ENCODE measurements at regions not wholly inside any gene's neighbourhood (a gene's known extent, or its start where the extent isn't known, plus 50 kb on each side); places are given as distances from the start of the nearest gene placed in this dataset.

DNA sequence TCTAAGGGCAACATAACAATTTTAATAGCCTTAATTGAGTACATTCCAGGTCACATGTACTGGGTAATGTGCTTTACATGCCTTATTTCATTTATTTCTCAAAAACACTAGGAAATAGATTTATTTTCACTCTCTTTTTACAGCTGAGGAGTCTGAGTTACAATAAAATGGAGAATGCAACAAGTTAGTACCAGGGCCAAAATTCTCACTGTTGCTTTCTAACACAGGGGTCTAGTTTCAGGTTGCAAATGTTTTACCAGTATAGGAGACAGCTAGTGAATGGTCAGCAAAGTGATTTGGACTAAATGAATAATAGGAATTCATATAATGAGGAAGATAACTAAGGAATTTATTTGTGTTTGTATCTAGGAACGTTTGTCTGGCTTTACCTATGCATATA is 137.3 kb downstream of the RASSF9 start:
- TF ChIP-seq EZH2 (IDR thresholded peaks at IDR 0.05; ENCODE audit: insufficient read depth, low read length) = no peak
- TF ChIP-seq, protein P1, sequence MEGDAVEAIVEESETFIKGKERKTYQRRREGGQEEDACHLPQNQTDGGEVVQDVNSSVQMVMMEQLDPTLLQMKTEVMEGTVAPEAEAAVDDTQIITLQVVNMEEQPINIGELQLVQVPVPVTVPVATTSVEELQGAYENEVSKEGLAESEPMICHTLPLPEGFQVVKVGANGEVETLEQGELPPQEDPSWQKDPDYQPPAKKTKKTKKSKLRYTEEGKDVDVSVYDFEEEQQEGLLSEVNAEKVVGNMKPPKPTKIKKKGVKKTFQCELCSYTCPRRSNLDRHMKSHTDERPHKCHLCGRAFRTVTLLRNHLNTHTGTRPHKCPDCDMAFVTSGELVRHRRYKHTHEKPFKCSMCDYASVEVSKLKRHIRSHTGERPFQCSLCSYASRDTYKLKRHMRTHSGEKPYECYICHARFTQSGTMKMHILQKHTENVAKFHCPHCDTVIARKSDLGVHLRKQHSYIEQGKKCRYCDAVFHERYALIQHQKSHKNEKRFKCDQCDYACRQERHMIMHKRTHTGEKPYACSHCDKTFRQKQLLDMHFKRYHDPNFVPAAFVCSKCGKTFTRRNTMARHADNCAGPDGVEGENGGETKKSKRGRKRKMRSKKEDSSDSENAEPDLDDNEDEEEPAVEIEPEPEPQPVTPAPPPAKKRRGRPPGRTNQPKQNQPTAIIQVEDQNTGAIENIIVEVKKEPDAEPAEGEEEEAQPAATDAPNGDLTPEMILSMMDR (IDR thresholded peaks at IDR 0.05; ENCODE audit: insufficient read depth, low read depth, low read length) = no peak
- FAIRE-seq (no peak), DNase-seq (ENCODE audit: low read depth) (no peak)
- Mint-ChIP-seq H3K27me3 (ENCODE audit: low read depth, unreplicated experiment) (no peaks in the 10 kb centered on the region), H3K4me3 (ENCODE audit: unreplicated experiment) (no peak overlapping the region), H3K4me1 (ENCODE audit: low read depth, unreplicated experiment) (no peaks in the 10 kb centered on the region), H3K36me3 (ENCODE audit: low read depth, unreplicated experiment) (no peaks in the 10 kb centered on the region), H3K27ac (ENCODE audit: unreplicated experiment) (no peak overlapping the region), H3K9me3 (ENCODE audit: unreplicated experiment) (no peaks in the 10 kb centered on the region)
- Histone ChIP-seq H4K20me1 (ENCODE audit: insufficient read depth, low read length) (no peaks in the 10 kb centered on the region), H3K4me3 (ENCODE audit: insufficient read depth, low read depth, low read length) (no peak overlapping the region), H2AFZ (ENCODE audit: low read depth, low read length) (no peak overlapping the region), H3K79me2 (ENCODE audit: insufficient read depth, low read length) (no peaks in the 10 kb centered on the region), H3K4me1 (ENCODE audit: insufficient read depth, low read length) (no peaks in the 10 kb centered on the region), H3K9ac (ENCODE audit: low read length) (no peak overlapping the region), H3K9me3 (ENCODE audit: insufficient read depth, low read depth, low read length) (no peaks in the 10 kb centered on the region), H3K4me2 (ENCODE audit: low read length) (no peak overlapping the region), H3K27ac (ENCODE audit: low read depth, low read length) (no peak overlapping the region), H3K27me3 (ENCODE audit: insufficient read depth, low read length) (no peaks in the 10 kb centered on the region), H3K36me3 (ENCODE audit: insufficient read depth, low read length) (no peaks in the 10 kb centered on the region)

DNA sequence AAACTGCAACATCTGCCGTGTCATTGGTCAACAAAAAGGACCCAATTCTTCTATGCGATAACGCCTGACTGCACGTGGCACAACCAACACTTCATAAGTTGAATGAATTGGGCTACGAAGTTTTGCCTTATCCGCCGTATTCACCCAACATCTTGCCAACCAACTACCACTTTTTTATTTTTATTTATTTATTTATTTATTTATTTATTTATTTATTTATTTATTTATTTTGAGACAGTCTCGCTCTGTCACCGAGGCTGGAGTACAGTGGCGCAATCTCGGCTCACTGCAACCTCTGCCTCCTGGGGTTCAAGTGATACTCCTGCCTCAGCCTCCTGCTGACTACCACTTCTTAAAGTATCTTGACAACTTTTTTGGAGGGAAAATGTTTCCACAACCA is 127.4 kb downstream of the RASSF9 start:
- H3K27ac ChIP-seq (ENCODE audit: low read depth, low read length) = no peak overlapping the region
- H3K4me2 ChIP-seq (ENCODE audit: low read length) = no peak overlapping the region
- no peak overlapping the region for H3K4me3 Mint-ChIP-seq (ENCODE audit: unreplicated experiment)
- H3K4me1 Mint-ChIP-seq (ENCODE audit: low read depth, unreplicated experiment) = no peaks in the 10 kb centered on the region
- no peaks in the 10 kb centered on the region for H3K9me3 Mint-ChIP-seq (ENCODE audit: unreplicated experiment)
- no peak overlapping the region for H3K27ac Mint-ChIP-seq (ENCODE audit: unreplicated experiment)
- DNase-seq (ENCODE audit: low read depth) (no peak), FAIRE-seq (no peak)
- no peaks in the 10 kb centered on the region for H3K27me3 Mint-ChIP-seq (ENCODE audit: low read depth, unreplicated experiment)
- H3K9ac ChIP-seq (ENCODE audit: low read length) = no peak overlapping the region
- no peak overlapping the region for H2AFZ ChIP-seq (ENCODE audit: low read depth, low read length)
- H3K27me3 ChIP-seq (ENCODE audit: insufficient read depth, low read length) = no peaks in the 10 kb centered on the region
- no peaks in the 10 kb centered on the region for H3K9me3 ChIP-seq (ENCODE audit: insufficient read depth, low read depth, low read length)
- no peaks in the 10 kb centered on the region for H3K36me3 Mint-ChIP-seq (ENCODE audit: low read depth, unreplicated experiment)
- H4K20me1 ChIP-seq (ENCODE audit: insufficient read depth, low read length) = no peaks in the 10 kb centered on the region
- H3K4me3 ChIP-seq (ENCODE audit: insufficient read depth, low read depth, low read length) = no peak overlapping the region
- H3K4me1 ChIP-seq (ENCODE audit: insufficient read depth, low read length) = no peaks in the 10 kb centered on the region
- no peaks in the 10 kb centered on the region for H3K79me2 ChIP-seq (ENCODE audit: insufficient read depth, low read length)
- no peaks in the 10 kb centered on the region for H3K36me3 ChIP-seq (ENCODE audit: insufficient read depth, low read length)
- no peak for TF ChIP-seq EZH2 (IDR thresholded peaks at IDR 0.05; ENCODE audit: insufficient read depth, low read length)
- TF ChIP-seq, protein P1 (IDR thresholded peaks at IDR 0.05; ENCODE audit: insufficient read depth, low read depth, low read length) = no peak

DNA sequence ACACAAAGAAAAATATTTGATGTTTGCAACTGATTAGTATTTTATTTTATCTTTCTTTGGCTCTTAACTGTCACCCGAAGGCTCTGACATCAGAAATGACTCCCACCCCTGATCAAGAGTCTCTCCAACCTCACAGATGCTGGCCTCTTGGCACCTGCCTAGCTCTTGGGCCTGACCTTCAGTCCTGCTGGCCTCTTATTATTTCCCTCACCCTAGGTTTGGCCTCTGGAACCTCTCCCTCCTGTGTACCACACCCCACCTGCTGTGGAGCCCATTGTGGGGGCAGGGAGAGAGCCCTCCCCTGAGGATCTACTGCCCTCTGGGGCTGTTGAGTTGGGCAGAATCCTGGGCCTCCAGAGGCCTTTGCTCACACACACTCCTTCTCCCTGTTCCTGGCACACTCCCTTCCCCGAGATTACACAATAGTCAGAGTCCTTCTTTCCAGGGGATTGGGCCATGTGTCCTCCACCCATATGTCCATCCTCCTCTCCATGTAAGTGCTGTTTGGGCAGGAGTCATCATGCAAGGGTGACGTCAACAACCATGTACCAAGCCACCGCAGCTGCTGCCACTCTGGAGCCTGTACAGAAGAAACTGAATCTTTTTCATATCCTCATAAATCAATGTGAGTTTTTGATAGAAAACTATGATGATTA is 124.3 kb downstream of the RASSF9 start:
- Histone ChIP-seq H3K9ac (ENCODE audit: low read length) (no peak overlapping the region), H3K79me2 (ENCODE audit: insufficient read depth, low read length) (no peaks in the 10 kb centered on the region), H3K27me3 (ENCODE audit: insufficient read depth, low read length) (no peaks in the 10 kb centered on the region), H2AFZ (ENCODE audit: low read depth, low read length) (no peak overlapping the region), H3K27ac (ENCODE audit: low read depth, low read length) (no peak overlapping the region), H3K4me2 (ENCODE audit: low read length) (no peak overlapping the region), H3K4me3 (ENCODE audit: insufficient read depth, low read depth, low read length) (no peak overlapping the region), H3K9me3 (ENCODE audit: insufficient read depth, low read depth, low read length) (no peaks in the 10 kb centered on the region), H3K4me1 (ENCODE audit: insufficient read depth, low read length) (no peaks in the 10 kb centered on the region), H4K20me1 (ENCODE audit: insufficient read depth, low read length) (no peaks in the 10 kb centered on the region), H3K36me3 (ENCODE audit: insufficient read depth, low read length) (no peaks in the 10 kb centered on the region)
- H3K4me1 Mint-ChIP-seq (ENCODE audit: low read depth, unreplicated experiment) = no peaks in the 10 kb centered on the region
- FAIRE-seq (no peak), DNase-seq (ENCODE audit: low read depth) (no peak)
- H3K27ac Mint-ChIP-seq (ENCODE audit: unreplicated experiment) = no peak overlapping the region
- no peaks in the 10 kb centered on the region for H3K9me3 Mint-ChIP-seq (ENCODE audit: unreplicated experiment)
- no peak overlapping the region for H3K4me3 Mint-ChIP-seq (ENCODE audit: unreplicated experiment)
- H3K36me3 Mint-ChIP-seq (ENCODE audit: low read depth, unreplicated experiment) = no peaks in the 10 kb centered on the region
- H3K27me3 Mint-ChIP-seq (ENCODE audit: low read depth, unreplicated experiment) = no peaks in the 10 kb centered on the region
- TF ChIP-seq EZH2 (IDR thresholded peaks at IDR 0.05; ENCODE audit: insufficient read depth, low read length) = no peak
- TF ChIP-seq, protein P1 (IDR thresholded peaks at IDR 0.05; ENCODE audit: insufficient read depth, low read depth, low read length) = no peak

Data from astrocyte (in vitro differentiated cells and primary cell).